ENCODE measurements at regions not wholly inside any gene's neighbourhood (a gene's known extent, or its start where the extent isn't known, plus 50 kb on each side); places are given as distances from the start of the nearest gene placed in this dataset.

DNA sequence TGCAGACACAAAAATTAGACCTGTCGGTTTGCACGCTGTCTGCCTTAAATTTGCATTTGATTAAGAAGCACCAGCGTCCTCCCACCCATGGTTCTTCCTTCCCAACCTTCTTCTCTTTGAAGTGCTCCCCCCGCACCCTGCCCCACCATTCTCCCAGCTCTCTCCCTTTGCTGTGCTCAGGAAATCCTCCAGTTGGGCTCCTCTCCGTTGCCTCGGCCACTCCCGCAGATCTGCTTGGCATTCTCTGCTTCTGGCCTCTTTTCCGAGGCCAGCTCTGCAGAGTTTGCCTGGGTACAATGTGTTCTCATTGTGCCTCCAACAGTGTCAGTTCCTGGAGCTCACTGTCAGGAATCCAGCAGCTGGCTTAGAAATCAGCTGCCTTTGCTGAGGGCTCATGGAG lies 126.1 kb downstream of the NAV1 start:
- TF ChIP-seq, protein P1, sequence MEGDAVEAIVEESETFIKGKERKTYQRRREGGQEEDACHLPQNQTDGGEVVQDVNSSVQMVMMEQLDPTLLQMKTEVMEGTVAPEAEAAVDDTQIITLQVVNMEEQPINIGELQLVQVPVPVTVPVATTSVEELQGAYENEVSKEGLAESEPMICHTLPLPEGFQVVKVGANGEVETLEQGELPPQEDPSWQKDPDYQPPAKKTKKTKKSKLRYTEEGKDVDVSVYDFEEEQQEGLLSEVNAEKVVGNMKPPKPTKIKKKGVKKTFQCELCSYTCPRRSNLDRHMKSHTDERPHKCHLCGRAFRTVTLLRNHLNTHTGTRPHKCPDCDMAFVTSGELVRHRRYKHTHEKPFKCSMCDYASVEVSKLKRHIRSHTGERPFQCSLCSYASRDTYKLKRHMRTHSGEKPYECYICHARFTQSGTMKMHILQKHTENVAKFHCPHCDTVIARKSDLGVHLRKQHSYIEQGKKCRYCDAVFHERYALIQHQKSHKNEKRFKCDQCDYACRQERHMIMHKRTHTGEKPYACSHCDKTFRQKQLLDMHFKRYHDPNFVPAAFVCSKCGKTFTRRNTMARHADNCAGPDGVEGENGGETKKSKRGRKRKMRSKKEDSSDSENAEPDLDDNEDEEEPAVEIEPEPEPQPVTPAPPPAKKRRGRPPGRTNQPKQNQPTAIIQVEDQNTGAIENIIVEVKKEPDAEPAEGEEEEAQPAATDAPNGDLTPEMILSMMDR (IDR thresholded peaks at IDR 0.05; ENCODE audit: low read depth, low read length), result no peak
- no peak for TF ChIP-seq POLR2A (IDR thresholded peaks at IDR 0.05; ENCODE audit: extremely low read depth, insufficient read length)
- TF ChIP-seq, protein P2, sequence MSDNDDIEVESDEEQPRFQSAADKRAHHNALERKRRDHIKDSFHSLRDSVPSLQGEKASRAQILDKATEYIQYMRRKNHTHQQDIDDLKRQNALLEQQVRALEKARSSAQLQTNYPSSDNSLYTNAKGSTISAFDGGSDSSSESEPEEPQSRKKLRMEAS (IDR thresholded peaks at IDR 0.05; ENCODE audit: low read depth, low read length), result no peak

All from NB4 (cell line).